Neural cell (in vitro differentiated cells): ENCODE measurements at regions not wholly inside any gene's neighbourhood (a gene's known extent, or its start where the extent isn't known, plus 50 kb on each side); places are given as distances from the start of the nearest gene placed in this dataset.

Source experiments
- EZH2 ChIP-seq: fragments of 200-600, 300-800 bp; shearing (Covaris generic), sonication (generic); IDR thresholded peaks from 2 replicates; pipeline ENCODE4 v1.6.1; 2014; ENCODE audit warnings: antibody characterized with exemption, low read length, borderline replicate concordance, mild to moderate bottlenecking; ENCODE audit not compliant: insufficient read depth, poor library complexity, severe bottlenecking
- MXI1 ChIP-seq: fragments of 450-650 bp; conservative IDR thresholded peaks from 2 replicates; pipeline ENCODE4 v1.6.1; 2014; ENCODE audit warnings: antibody characterized with exemption, mild to moderate bottlenecking; ENCODE audit not compliant: poor library complexity, severe bottlenecking
- POLR2AphosphoS5 ChIP-seq: IDR thresholded peaks from 2 replicates; pipeline ENCODE4 v1.6.1; 2012
- REST ChIP-seq: IDR thresholded peaks from 2 replicates; pipeline ENCODE4 v1.6.1; 2012; ENCODE audit warnings: borderline replicate concordance
- TAF1 ChIP-seq: IDR thresholded peaks from 2 replicates; pipeline ENCODE4 v1.6.1; 2012; ENCODE audit warnings: low read depth
- TF ChIP-seq, protein P1 (sequence below): fragments of 450-650 bp; IDR thresholded peaks from 2 replicates; pipeline ENCODE4 v1.5.1; 2014; ENCODE audit warnings: antibody characterized with exemption, mild to moderate bottlenecking, moderate library complexity; ENCODE audit not compliant: poor library complexity, severe bottlenecking

GRCh38 chr12:30257618-30258017 lies 438.1 kb downstream of the IPO8 start:
- TF ChIP-seq TAF1 (no peak), POLR2AphosphoS5 (no peak), EZH2 (no peak), REST (no peak), MXI1 (no peak)
- TF ChIP-seq, protein P1, sequence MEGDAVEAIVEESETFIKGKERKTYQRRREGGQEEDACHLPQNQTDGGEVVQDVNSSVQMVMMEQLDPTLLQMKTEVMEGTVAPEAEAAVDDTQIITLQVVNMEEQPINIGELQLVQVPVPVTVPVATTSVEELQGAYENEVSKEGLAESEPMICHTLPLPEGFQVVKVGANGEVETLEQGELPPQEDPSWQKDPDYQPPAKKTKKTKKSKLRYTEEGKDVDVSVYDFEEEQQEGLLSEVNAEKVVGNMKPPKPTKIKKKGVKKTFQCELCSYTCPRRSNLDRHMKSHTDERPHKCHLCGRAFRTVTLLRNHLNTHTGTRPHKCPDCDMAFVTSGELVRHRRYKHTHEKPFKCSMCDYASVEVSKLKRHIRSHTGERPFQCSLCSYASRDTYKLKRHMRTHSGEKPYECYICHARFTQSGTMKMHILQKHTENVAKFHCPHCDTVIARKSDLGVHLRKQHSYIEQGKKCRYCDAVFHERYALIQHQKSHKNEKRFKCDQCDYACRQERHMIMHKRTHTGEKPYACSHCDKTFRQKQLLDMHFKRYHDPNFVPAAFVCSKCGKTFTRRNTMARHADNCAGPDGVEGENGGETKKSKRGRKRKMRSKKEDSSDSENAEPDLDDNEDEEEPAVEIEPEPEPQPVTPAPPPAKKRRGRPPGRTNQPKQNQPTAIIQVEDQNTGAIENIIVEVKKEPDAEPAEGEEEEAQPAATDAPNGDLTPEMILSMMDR, result no peak
